ENCODE measurements at regions not wholly inside any gene's neighbourhood (a gene's known extent, or its start where the extent isn't known, plus 50 kb on each side); places are given as distances from the start of the nearest gene placed in this dataset.
"Not testable (repeated sequence)": the region's sequence is repeated elsewhere in the genome, so short reads cannot be mapped to it uniquely, and the experiment has no call there.

DNA sequence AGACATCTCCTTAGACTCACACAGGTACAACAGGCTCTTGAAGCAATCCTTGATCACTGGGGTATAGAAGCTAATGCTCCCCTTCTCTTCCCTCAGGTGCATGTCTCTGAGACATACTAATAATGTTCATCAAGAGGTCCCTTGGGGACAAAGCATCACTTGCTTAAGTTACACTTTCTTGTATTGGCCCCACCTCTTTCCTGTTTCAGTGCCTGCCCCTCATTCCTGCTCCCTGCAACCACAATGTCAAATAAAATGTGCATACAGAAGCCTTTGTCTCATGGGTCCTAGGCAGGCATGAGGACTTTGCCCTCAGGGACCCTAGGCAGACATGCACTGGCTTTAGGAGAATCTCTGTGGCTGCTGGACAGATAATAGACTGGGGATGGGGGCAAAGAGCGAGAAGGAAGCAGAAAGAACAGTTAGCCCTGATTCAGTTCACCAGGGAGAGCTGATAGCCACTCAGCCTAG lies 175.0 kb upstream of the NPY start:
- DNase-seq (ENCODE audit: low spot score), result no peak

GRCh38 chr7:24110056-24110455 lies 173.9 kb upstream of the NPY start:
- TF ChIP-seq CTCF (IDR thresholded peaks at IDR 0.05; ENCODE audit: extremely low read depth, missing control alignments), result no peak
- DNase-seq (ENCODE audit: low spot score), result no peak

More for the DNA sequence above, 175.0 kb upstream of the NPY start:
- no peak for TF ChIP-seq CTCF (IDR thresholded peaks at IDR 0.05; ENCODE audit: extremely low read depth, missing control alignments)

DNA sequence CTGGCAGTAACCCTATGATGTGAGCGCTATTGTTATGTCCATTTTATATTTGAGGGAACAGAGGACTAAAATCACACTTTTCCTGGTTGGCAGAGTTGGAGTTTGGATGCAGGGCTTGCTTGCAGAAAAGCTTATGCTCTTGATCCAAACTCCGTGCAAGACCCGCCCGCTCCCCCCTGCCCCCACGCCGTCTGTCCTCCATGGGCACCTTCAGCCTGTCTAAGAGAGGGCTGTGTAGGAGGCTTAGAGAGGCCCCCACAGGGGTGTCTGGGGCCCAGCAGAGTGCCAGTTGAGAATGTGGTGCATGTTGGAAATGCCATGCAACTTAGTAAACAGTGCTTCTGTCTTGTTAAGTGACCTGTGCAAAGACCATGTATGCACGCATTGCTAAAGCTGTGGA lies 170.5 kb upstream of the NPY start:
- no peak for TF ChIP-seq CTCF (IDR thresholded peaks at IDR 0.05; ENCODE audit: extremely low read depth, missing control alignments)
- no peak for DNase-seq (ENCODE audit: low spot score)

DNA sequence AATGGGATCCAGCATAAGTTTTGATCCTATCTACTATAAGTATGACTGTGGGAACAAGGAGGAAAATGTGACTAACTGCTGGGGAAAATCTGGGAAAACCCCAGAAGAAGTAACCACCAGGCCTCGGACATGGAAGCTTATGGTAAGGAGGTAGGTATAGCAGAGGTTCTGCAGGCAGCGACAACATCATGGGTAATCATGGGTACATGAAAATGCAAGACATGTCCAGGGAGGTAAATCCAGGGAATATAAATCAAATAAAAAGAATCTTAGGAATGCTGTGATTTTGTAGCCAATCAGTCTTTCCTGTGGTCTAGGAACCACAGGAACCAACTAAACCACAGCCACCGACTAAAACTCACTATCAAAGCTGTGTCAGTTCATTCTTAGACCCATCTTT lies 168.3 kb upstream of the NPY start:
- TF ChIP-seq CTCF (IDR thresholded peaks at IDR 0.05; ENCODE audit: extremely low read depth, missing control alignments), result no peak
- no peak for DNase-seq (ENCODE audit: low spot score)

- not testable (repeated sequence) for DNase-seq (ENCODE audit: low spot score)
These were observed 166.0 kb upstream of the NPY start for GRCh38 chr7:24117903-24118499.

DNA sequence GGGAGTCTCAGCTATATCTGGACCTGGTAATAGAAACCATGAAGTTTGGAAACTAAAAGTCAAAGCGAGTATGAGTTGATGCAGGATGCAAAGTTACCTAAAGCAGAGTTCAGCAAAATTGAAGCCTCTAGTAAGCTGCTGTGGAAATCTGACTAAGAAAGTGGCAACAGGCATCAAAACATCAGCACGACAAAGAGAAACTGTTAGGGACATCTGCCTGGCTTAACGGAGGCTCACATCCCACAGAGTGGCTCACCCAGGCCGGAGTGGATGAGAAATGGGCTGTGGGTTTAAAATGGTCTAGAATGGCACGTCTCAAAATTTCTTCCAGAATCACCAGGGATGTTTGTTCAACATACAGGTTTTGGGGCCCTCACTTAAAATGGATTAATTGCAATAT lies 164.1 kb upstream of the NPY start:
- TF ChIP-seq CTCF (IDR thresholded peaks at IDR 0.05; ENCODE audit: extremely low read depth, missing control alignments), result no peak
- no peak for DNase-seq (ENCODE audit: low spot score)

- TF ChIP-seq CTCF (IDR thresholded peaks at IDR 0.05; ENCODE audit: extremely low read depth, missing control alignments), result no peak
- no peak for DNase-seq (ENCODE audit: low spot score)
These were observed 160.9 kb upstream of the NPY start for GRCh38 chr7:24123076-24123475.

GRCh38 chr7:24125765-24126164 lies 158.2 kb upstream of the NPY start:
- TF ChIP-seq CTCF (IDR thresholded peaks at IDR 0.05; ENCODE audit: extremely low read depth, missing control alignments), result no peak
- no peak for DNase-seq (ENCODE audit: low spot score)

Data from GM20000 (cell line).